Keratinocyte (primary cell): ENCODE measurements at regions not wholly inside any gene's neighbourhood (a gene's known extent, or its start where the extent isn't known, plus 50 kb on each side); places are given as distances from the start of the nearest gene placed in this dataset.

Experiments used
- DNase-seq: peaks from one replicate; pipeline ENCODE4 v3.0.0-alpha.2; 2011; ENCODE audit warnings: low read depth, missing footprints, low spot score
- FAIRE-seq: peaks from 2 replicates; lab custom pipeline; 2011; peaks lifted over from hg19 to GRCh38; lab: Jason Lieb, UNC
- H2AFZ ChIP-seq: 2 replicates; pipeline ENCODE4 v1.6.0; 2012; ENCODE audit warnings: low read length, control low read depth, inconsistent platforms; ENCODE audit not compliant: control insufficient read depth
- H3K27ac ChIP-seq: 2 replicates; pipeline ENCODE4 v1.5.1; 2011; ENCODE audit warnings: low read length; ENCODE audit not compliant: control insufficient read depth, insufficient read depth
- H3K27me3 ChIP-seq: 3 replicates; pipeline ENCODE4 v1.6.0; 2011; ENCODE audit warnings: low read length; ENCODE audit not compliant: control insufficient read depth, insufficient read depth; ENCODE audit errors: extremely low read depth
- H3K36me3 ChIP-seq, 2 experiments: 2 replicates in 1 of 2; 3 replicates in 1 of 2; pipeline ENCODE4 v1.5.1; 2011; ENCODE audit warnings: low read length in 2 of 2, mild to moderate bottlenecking in 1 of 2; ENCODE audit not compliant: control insufficient read depth in 2 of 2, insufficient read depth in 2 of 2; ENCODE audit errors: extremely low read depth in 1 of 2
- H3K4me1 ChIP-seq: 3 replicates; pipeline ENCODE4 v1.5.1; 2011; ENCODE audit warnings: low read length; ENCODE audit not compliant: control insufficient read depth, insufficient read depth; ENCODE audit errors: extremely low read depth
- H3K4me2 ChIP-seq: 3 replicates; pipeline ENCODE4 v1.6.0; 2011; ENCODE audit warnings: low read depth, low read length; ENCODE audit not compliant: control insufficient read depth, insufficient read depth; ENCODE audit errors: extremely low read depth
- H3K4me3 ChIP-seq, 3 experiments: fragments of 200-600 bp in 1 of 3; sonication (generic) in 1 of 3; 2 replicates in 2 of 3; 3 replicates in 1 of 3; pipeline ENCODE4 v1.5.1; 2011 to 2016; ENCODE audit warnings: low read length in 3 of 3, mild to moderate bottlenecking in 3 of 3, control low read depth in 2 of 3, inconsistent platforms in 1 of 3, low read depth in 1 of 3, mixed read lengths in 1 of 3, mixed run types in 1 of 3, moderate library complexity in 1 of 3; ENCODE audit not compliant: control insufficient read depth in 2 of 3, insufficient read depth in 2 of 3; ENCODE audit errors: extremely low read depth in 1 of 3
- H3K79me2 ChIP-seq: 2 replicates; pipeline ENCODE4 v1.6.0; 2012; ENCODE audit warnings: low read length; ENCODE audit not compliant: control insufficient read depth, insufficient read depth
- H3K9ac ChIP-seq: 3 replicates; pipeline ENCODE4 v1.6.0; 2011; ENCODE audit warnings: low read length; ENCODE audit not compliant: control insufficient read depth, insufficient read depth; ENCODE audit errors: extremely low read depth
- H3K9me1 ChIP-seq: 3 replicates; pipeline ENCODE4 v1.6.0; 2011; ENCODE audit warnings: low read length; ENCODE audit not compliant: control insufficient read depth, insufficient read depth; ENCODE audit errors: extremely low read depth
- H3K9me3 ChIP-seq: 2 replicates; pipeline ENCODE4 v1.5.1; 2012; ENCODE audit warnings: low read depth, low read length; ENCODE audit not compliant: control insufficient read depth
- H4K20me1 ChIP-seq: 3 replicates; pipeline ENCODE4 v1.6.0; 2011; ENCODE audit warnings: low read length; ENCODE audit not compliant: control insufficient read depth, insufficient read depth; ENCODE audit errors: extremely low read depth
- EZH2 ChIP-seq: IDR thresholded peaks from one replicate; pipeline ENCODE4 v1.6.1; 2012; ENCODE audit warnings: inconsistent platforms, mild to moderate bottlenecking, low read length, moderate library complexity
- dilution Hi-C: fragments of 300-500 bp; cut with MboI; formaldehyde crosslinking; loops from one replicate; pipeline ENCODE4 v1.7.0; 2020; ENCODE audit warnings: low sequenced_read_pairs; ENCODE audit not compliant: extremely low pct_ligation_motif_present
- TF ChIP-seq, protein P1 (sequence below), 3 experiments: IDR thresholded peaks in 1 of 3; conservative IDR thresholded peaks in 1 of 3; optimal IDR thresholded peaks in 1 of 3; 2 replicates in 2 of 3; 3 replicates in 1 of 3; pipeline versions ENCODE3 to v1.5.1; 2011; ENCODE audit warnings: low read length in 3 of 3, mild to moderate bottlenecking in 3 of 3, moderate library complexity in 2 of 3, control low read depth in 1 of 3, inconsistent platforms in 1 of 3; ENCODE audit not compliant: insufficient read depth in 2 of 3; ENCODE audit errors: extremely low read depth in 1 of 3

DNA sequence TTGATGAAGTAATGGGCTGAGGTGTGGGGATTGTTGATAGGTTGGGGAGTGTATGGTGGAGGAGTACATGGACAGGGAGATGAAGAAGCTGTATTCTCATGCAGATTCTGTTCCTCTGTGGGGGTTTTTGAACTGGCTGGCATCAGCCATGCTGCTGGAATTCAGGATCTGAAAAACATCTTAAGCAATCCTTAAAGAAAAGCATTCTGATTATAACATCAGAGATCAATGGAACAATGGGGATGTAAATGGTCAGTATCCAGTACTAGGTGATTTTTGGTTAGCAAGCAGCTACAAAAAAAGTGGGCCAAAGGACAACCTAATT lies 247.5 kb upstream of the GALNT17 start:
- H4K20me1 ChIP-seq, result no peaks in the 10 kb centered on the region
- dilution Hi-C loops, result no loop called here
- FAIRE-seq, result no peak
- no peaks in the 10 kb centered on the region for H3K9me1 ChIP-seq
- no peaks in the 10 kb centered on the region for H3K79me2 ChIP-seq
- TF ChIP-seq, protein P1, sequence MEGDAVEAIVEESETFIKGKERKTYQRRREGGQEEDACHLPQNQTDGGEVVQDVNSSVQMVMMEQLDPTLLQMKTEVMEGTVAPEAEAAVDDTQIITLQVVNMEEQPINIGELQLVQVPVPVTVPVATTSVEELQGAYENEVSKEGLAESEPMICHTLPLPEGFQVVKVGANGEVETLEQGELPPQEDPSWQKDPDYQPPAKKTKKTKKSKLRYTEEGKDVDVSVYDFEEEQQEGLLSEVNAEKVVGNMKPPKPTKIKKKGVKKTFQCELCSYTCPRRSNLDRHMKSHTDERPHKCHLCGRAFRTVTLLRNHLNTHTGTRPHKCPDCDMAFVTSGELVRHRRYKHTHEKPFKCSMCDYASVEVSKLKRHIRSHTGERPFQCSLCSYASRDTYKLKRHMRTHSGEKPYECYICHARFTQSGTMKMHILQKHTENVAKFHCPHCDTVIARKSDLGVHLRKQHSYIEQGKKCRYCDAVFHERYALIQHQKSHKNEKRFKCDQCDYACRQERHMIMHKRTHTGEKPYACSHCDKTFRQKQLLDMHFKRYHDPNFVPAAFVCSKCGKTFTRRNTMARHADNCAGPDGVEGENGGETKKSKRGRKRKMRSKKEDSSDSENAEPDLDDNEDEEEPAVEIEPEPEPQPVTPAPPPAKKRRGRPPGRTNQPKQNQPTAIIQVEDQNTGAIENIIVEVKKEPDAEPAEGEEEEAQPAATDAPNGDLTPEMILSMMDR (optimal IDR thresholded peaks at IDR 0.05 in 1 of 3, IDR thresholded peaks at IDR 0.05 in 1 of 3, conservative IDR thresholded peaks at IDR 0.05 in 1 of 3; ENCODE audit: extremely low read depth in 1 of 3, insufficient read depth in 2 of 3, low read length in 3 of 3), result no peak
- no peak for TF ChIP-seq EZH2
- H2AFZ ChIP-seq, result no peak overlapping the region
- DNase-seq, result no peak
- H3K9me3 ChIP-seq, result no peaks in the 10 kb centered on the region
- no peaks in the 10 kb centered on the region for H3K36me3 ChIP-seq
- H3K4me2 ChIP-seq, result no peak overlapping the region
- no peak overlapping the region for H3K27ac ChIP-seq
- H3K4me3 ChIP-seq, result no peak overlapping the region
- H3K27me3 ChIP-seq, result no peaks in the 10 kb centered on the region
- no peak overlapping the region for H3K9ac ChIP-seq
- H3K4me1 ChIP-seq, result no peaks in the 10 kb centered on the region

DNA sequence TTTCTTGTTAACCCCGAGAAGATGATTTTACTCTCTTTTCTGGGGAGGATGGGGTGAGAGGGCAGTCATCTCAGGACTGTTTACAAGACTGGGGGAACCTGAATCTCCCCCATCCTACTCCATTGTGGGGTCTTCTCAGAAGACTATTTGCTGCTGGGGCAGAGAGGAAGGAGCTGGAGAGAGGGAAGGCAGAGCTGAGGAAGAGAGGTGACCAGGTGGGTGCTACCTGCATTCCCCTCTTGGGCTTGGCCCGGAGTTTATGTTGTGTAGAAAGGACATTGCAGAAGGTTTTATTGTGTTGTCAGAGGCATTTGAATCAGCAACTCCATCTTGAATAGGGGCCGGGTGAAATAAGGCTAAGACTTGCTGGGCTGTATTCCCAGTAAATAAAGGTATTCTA lies 247.1 kb upstream of the GALNT17 start:
- H3K27ac ChIP-seq, result no peak overlapping the region
- no peaks in the 10 kb centered on the region for H3K4me1 ChIP-seq
- H3K9me3 ChIP-seq, result no peaks in the 10 kb centered on the region
- DNase-seq, result no peak
- no peak for TF ChIP-seq EZH2
- TF ChIP-seq, protein P1 (optimal IDR thresholded peaks at IDR 0.05 in 1 of 3, IDR thresholded peaks at IDR 0.05 in 1 of 3, conservative IDR thresholded peaks at IDR 0.05 in 1 of 3; ENCODE audit: extremely low read depth in 1 of 3, insufficient read depth in 2 of 3, low read length in 3 of 3), result no peak
- FAIRE-seq, result no peak
- H3K4me3 ChIP-seq, result no peak overlapping the region
- H2AFZ ChIP-seq, result no peak overlapping the region
- no peak overlapping the region for H3K4me2 ChIP-seq
- dilution Hi-C loops, result no loop called here
- no peaks in the 10 kb centered on the region for H3K79me2 ChIP-seq
- no peaks in the 10 kb centered on the region for H3K9me1 ChIP-seq
- H3K9ac ChIP-seq, result no peak overlapping the region
- no peaks in the 10 kb centered on the region for H3K36me3 ChIP-seq
- H3K27me3 ChIP-seq, result no peaks in the 10 kb centered on the region
- no peaks in the 10 kb centered on the region for H4K20me1 ChIP-seq
